ENCODE measurements at regions not wholly inside any gene's neighbourhood (a gene's known extent, or its start where the extent isn't known, plus 50 kb on each side); places are given as distances from the start of the nearest gene placed in this dataset.

DNA sequence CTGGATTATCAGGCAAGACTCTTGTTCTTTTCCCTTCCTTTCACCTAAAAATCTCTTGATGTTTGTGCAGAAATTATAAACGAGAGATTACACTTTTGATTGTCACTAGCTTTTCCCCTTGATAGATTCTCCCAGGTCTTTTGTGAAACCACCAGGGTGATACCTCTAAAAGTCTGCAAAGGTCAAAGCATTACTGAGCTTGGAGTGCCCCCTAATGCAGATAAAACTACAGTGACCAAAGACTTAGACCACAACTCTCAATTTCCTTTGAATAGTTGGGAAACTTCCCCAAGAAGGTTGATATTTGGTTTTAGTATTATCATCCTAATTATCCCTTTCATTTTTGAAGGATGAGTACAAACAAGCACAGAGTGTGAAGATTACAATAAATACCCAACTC, 173.1 kb downstream of the CYLC2 start:
- intact Hi-C loops (cut with DNase I; ENCODE audit: low total_unique reads) = no loop called here
- TF ChIP-seq POLR2A (IDR thresholded peaks at IDR 0.05) = no peak
- no peak for TF ChIP-seq CTCF (IDR thresholded peaks at IDR 0.05)
- TF ChIP-seq POLR2AphosphoS5 (IDR thresholded peaks at IDR 0.05) = no peak
- no peaks in the 10 kb centered on the region for H3K27me3 ChIP-seq
- H3K4me3 ChIP-seq = no peak overlapping the region
- H3K27ac ChIP-seq = no peak overlapping the region
- H3K4me1 ChIP-seq = no peaks in the 10 kb centered on the region
- no peaks in the 10 kb centered on the region for H3K36me3 ChIP-seq
- DNase-seq (ENCODE audit: low spot score in 2 of 2) = no peak
- H3K9me3 ChIP-seq = peaks cover 10 to 42% of the 10 kb centered on the region in 2 donors

DNA sequence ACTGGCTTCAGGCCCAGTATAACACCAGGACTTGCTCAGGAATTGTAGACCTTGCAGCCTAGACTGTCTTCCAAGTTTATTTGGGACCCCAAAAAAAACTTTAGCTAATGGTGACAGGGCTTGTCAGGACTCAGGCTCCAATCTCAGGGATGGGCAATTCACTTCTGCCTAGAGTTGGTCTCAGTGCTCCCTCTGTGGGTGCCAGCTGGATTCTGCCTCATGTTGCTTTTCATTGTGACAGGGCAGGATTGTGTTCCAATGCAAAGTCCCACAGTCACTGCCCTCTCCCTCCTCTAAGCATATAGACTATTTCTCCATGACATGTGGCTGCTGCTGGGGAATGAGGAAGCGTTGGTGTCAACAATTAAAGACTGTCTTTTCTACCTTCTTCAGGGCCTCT, 174.7 kb downstream of the CYLC2 start:
- no peak for DNase-seq (ENCODE audit: low spot score in 2 of 2)
- TF ChIP-seq POLR2A (IDR thresholded peaks at IDR 0.05) (no peak), POLR2AphosphoS5 (IDR thresholded peaks at IDR 0.05) (no peak), CTCF (IDR thresholded peaks at IDR 0.05) (no peak)
- no peak overlapping the region for H3K27ac ChIP-seq
- H3K36me3 ChIP-seq = no peaks in the 10 kb centered on the region
- H3K4me3 ChIP-seq = no peak overlapping the region
- H3K4me1 ChIP-seq = no peaks in the 10 kb centered on the region
- no peaks in the 10 kb centered on the region for H3K27me3 ChIP-seq
- intact Hi-C loops (cut with DNase I; ENCODE audit: low total_unique reads) = no loop called here
- H3K9me3 ChIP-seq = peaks cover 10 to 42% of the 10 kb centered on the region in 2 donors

DNA sequence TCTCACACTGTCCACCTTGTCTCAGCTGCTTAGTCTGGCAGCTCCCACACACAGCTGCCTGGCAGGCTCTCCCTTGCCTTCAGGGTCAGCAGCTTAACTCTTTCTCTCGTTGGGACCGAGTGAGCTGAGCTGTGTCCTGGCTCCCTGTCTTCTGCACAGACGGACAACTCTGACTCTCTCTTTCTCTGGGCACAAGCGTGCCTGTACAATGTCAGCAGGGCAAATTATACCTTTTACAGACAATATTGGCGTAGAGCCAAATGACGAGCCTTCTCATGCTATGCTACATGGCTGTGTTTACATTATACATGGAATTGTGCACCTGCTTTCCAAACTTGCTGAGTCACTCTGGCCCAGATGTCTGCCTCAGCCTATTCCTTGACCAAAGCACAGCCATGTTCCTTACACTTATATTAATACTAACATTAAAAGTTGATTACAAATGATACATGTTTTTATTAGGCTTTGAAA, 188.6 kb downstream of the CYLC2 start:
- Histone ChIP-seq H3K27me3 (no peaks in the 10 kb centered on the region), H3K4me1 (no peaks in the 10 kb centered on the region), H3K4me3 (no peak overlapping the region), H3K36me3 (no peaks in the 10 kb centered on the region), H3K27ac (no peak overlapping the region), H3K9me3 (no peaks in the 10 kb centered on the region)
- intact Hi-C loops (cut with DNase I; ENCODE audit: low total_unique reads) = no loop called here
- TF ChIP-seq CTCF (IDR thresholded peaks at IDR 0.05) (no peak), POLR2A (IDR thresholded peaks at IDR 0.05) (no peak)
- no peak for DNase-seq (ENCODE audit: low spot score in 2 of 2)

DNA sequence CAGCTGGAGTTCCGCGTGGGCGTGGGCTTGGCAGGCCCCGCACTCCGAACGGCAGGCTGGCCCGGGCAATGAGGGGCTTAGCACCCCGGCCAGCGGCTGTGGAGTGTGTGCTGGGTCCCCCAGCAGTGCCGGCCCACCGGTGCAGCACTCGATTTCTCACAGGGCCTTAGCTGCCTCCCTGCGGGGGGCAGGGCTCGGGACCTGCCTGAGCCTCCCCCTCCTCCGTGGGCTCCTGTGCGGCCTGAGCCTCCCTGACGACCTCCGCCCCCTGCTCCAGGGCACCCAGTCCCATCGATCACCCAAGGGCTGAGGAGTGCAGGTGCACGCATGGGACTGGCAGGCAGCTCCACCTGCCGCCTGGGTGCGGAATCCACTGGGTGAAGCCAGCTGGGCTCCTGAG, 191.8 kb downstream of the CYLC2 start:
- TF ChIP-seq CTCF (IDR thresholded peaks at IDR 0.05) (no peak), POLR2AphosphoS5 (IDR thresholded peaks at IDR 0.05) (no peak), POLR2A (IDR thresholded peaks at IDR 0.05) (no peak)
- Histone ChIP-seq H3K4me3 (no peak overlapping the region), H3K9me3 (no peaks in the 10 kb centered on the region), H3K4me1 (no peaks in the 10 kb centered on the region), H3K27me3 (no peaks in the 10 kb centered on the region), H3K27ac (no peak overlapping the region), H3K36me3 (no peaks in the 10 kb centered on the region)
- DNase-seq (ENCODE audit: low spot score in 2 of 2) = no peak
- intact Hi-C loops (cut with DNase I; ENCODE audit: low total_unique reads) = loop anchor here (5.0 kb wide), 1 partner anchor 90 kb away; no protein-coding TSS in a partner anchor

DNA sequence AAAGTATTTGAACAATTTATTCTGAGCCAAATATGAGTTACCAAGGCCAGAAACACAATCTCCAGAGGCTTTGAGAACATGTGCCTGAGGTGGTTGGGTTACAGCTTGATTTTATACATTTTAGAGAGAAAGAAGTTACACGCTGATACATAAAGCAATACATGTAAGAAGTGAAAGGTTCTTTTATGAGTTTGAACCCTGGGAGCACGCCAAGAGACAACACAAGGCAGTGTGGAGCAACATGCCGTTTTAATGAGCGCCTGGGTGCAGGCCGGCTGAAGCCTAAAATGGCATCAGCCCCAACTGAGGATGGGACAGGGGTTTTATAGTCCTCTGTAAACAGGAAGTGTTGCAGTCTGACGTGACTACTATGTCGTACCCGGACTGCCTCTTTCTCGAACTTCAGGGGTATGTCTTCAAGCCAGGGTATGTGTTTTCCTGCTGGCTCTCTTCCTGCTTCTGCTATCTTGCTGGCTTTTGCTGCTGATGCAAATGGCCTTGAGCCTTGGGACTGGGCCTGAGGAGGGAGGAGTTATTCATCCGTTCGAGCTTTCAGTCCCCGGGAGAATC, 193.7 kb downstream of the CYLC2 start:
- Histone ChIP-seq H3K27ac (no peak overlapping the region), H3K27me3 (no peaks in the 10 kb centered on the region), H3K4me1 (no peaks in the 10 kb centered on the region), H3K4me3 (no peak overlapping the region), H3K36me3 (no peaks in the 10 kb centered on the region), H3K9me3 (no peaks in the 10 kb centered on the region)
- no peak for TF ChIP-seq POLR2A (IDR thresholded peaks at IDR 0.05)
- TF ChIP-seq POLR2AphosphoS5 (IDR thresholded peaks at IDR 0.05) = no peak
- no peak for TF ChIP-seq CTCF (IDR thresholded peaks at IDR 0.05)
- intact Hi-C loops (cut with DNase I; ENCODE audit: low total_unique reads) = loop anchor here (5.0 kb wide), 1 partner anchor 88 kb away; no protein-coding TSS in a partner anchor
- DNase-seq (ENCODE audit: low spot score in 2 of 2) = no peak

Data from breast epithelium (tissue), 4 donors.